Right hindlimb (tissue), 1 donor: ENCODE measurements at regions not wholly inside any gene's neighbourhood (a gene's known extent, or its start where the extent isn't known, plus 50 kb on each side); places are given as distances from the start of the nearest gene placed in this dataset.

Source experiments
- DNase-seq: peaks from one replicate; pipeline ENCODE4 v3.0.0-alpha.2; 2018

DNA sequence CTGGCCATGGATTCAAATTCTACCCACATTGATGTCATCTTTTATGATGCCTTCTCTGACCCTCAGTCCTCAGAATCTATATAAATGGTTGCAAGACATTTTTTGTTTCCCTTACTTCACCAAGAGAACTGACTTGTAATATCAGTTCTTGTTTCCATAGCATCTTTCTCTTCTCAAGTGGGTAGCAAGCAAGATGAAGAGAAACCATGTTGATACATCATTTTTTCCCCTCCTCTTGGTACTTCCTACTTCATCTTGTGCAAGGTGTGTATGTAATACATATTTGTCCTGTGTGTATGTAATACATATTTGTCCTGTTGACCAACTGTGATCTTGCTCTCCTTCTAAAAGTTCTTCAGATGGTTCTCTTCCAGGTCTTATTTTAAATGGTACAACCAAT, 348.6 kb downstream of the PTEN start:
- DNase-seq, result no peak

DNA sequence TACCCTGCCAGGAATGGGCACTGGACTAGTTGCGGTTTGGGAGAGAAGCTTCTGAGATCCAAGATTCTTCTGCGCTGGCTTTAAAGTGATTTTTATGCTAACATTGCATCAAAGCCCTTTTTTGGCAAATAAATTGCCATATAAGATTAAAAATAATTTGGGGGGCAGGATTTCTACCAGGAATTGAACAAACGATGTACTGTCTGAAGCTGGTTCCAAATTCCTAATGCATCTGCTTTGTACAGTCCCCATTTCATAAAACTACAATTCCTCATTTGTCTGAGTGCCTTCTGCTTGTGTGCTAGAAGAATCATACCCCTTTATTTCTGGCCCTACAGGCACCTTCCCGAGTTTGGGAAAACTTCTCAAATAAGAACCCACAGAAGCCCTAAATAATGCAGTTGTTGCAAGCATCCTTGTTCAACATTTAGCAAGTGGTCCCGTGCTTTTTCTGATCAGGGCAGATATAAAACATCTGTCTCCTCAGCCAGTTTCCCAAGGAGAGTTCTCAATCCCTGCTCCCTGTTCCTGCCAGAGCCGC, 349.7 kb downstream of the PTEN start:
- no peak for DNase-seq

DNA sequence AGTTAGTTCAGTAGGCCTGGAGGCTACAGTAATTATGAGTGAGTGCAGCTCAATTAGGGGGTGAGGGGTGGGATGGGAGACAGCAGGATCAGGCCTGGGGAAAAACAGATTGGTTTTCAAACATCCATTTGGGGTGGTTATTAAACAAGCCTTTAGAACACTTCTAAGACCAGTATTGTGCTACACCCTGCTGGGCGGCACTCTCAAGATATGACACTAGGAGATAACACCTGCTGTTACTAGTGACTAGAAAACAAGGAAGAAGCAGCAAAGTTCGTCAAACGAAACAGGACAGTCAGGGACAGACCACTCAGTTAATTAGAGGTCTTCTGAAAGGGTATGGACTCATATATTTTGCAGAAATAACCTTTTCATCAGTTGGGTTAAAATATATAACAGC, 353.6 kb downstream of the PTEN start:
- DNase-seq, result no peak

DNA sequence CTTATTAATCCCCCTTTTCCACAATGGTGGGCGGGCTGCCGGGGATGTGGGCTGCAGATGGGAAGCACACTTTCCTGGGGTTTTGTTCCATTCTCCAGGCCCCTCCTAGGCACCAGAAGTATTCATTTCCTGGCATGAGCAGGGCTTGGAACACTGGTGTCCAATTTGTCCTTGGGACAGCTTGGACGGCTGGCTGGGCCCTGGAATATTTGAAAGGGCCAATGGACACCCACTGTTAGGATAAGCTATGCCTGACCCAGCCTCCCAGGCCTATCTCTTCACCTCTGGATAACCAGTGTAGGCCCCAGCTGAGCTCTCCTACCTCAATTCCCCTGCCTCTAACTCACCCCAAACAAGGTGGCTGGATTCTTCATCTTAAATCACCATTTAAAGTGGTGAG, 354.9 kb downstream of the PTEN start:
- no peak for DNase-seq

GRCh38 chr10:88219753-88220152, 356.3 kb downstream of the PTEN start:
- no peak for DNase-seq

DNA sequence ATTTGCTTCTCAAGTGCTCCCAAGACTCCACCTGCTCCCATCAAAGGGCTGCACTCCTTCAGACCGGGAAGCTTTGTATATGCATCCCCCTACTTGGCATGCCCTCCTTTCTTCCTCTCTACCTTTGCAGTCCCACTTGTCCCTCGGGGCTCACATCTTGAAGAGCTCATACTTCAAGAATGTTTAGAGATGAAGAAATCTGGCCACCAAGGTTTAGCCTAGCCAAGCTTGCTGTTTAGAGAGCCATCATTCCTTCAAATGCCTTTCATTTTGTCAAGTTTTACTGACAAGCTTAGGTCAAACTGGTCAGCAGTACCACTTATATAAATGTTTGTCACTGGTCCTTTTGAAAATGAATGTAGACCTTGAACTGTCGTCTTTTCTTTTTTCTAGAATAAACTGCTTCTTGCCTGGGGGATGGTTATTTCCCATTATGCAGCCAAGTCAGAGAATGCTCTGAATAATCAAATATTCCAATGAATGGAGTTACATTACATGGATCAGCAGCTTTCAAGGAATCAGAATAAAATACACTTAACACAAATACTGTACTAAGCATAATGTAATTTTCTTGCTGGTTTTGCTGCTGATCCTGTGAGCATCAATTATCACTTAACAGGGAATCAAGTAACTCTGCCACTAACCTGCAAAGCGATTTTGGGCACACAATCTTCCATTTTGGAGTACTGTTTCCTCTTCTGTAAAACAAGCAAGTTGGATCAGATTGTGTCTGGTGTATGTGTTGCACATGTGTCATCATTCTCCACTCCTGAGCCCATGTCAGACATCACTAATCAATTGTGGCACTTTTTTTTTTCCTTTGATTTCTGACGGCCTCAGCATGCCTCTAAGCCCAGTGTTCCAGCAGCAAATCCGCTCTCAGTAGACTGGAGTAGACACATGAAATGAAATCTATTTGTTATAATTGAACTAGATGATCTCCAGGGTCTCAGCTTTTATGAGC, 357.9 kb downstream of the PTEN start:
- no peak for DNase-seq

- DNase-seq, result no peak
Measured at GRCh38 chr10:88222881-88223280, 359.5 kb downstream of the PTEN start.
